ENCODE measurements at regions not wholly inside any gene's neighbourhood (a gene's known extent, or its start where the extent isn't known, plus 50 kb on each side); places are given as distances from the start of the nearest gene placed in this dataset.

DNA sequence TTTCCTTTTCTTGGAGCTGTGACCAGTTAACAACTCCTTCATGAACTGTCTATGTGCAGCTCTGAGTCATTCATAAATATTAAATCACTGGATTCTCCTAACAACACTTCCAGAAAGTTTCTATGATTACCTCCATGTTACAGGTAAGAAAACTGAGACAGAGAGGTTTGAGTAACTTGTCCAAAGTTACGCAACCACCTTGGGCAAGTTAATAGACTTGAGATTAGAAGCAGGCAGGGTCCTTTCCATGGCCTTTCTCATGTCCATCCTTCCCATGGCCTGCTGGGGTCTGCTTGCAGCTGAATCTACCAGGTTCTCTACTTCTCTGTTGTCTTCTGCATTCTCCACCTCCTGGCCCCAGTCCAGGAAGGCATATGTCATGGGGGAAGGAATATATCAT lies 648.8 kb upstream of the MKI67 start:
- Histone ChIP-seq H3K79me1 (replicated peaks; ENCODE audit: low read length, poor library complexity, severe bottlenecking) (no peaks in the 10 kb centered on the region), H3K4me3 (ENCODE audit: insufficient read depth in 1 of 2, low read depth in 1 of 2, low read length in 2 of 2) (no peak overlapping the region), H3K18ac (ENCODE audit: low read depth in 1 of 2, low read length in 2 of 2) (no peak overlapping the region), H3K23ac (ENCODE audit: low read length in 2 of 2) (no peak overlapping the region), H3K4ac (ENCODE audit: low read depth in 1 of 2, low read length in 2 of 2) (no peak overlapping the region), H3K14ac (ENCODE audit: low read length in 2 of 2) (no peak overlapping the region), H4K91ac (ENCODE audit: low read length) (no peak overlapping the region), H2AK5ac (ENCODE audit: low read length, severe bottlenecking) (no peak overlapping the region), H3K9me3 (ENCODE audit: control insufficient read depth, low read length) (no peaks in the 10 kb centered on the region), H3K4me1 (ENCODE audit: control insufficient read depth, insufficient read depth, low read depth, low read length) (no peaks in the 10 kb centered on the region), H4K8ac (ENCODE audit: low read length) (no peak overlapping the region), H3K9ac (ENCODE audit: low read length) (no peak overlapping the region), H3K36me3 (ENCODE audit: control insufficient read depth in 1 of 2, insufficient read depth in 2 of 2, low read depth in 1 of 2, low read length in 2 of 2) (no peaks in the 10 kb centered on the region), H2BK5ac (ENCODE audit: low read depth, low read length, poor library complexity, severe bottlenecking) (no peak overlapping the region), H3K27me3 (ENCODE audit: control insufficient read depth in 1 of 2, insufficient read depth in 1 of 2, low read length in 2 of 2) (peaks cover 0 to 2% of the 10 kb centered on the region in 2 experiments), H2BK120ac (ENCODE audit: low read depth, low read length) (no peak overlapping the region), H3K4me2 (ENCODE audit: low read length, poor library complexity, severe bottlenecking) (no peak overlapping the region), H2AFZ (ENCODE audit: low read depth, low read length) (no peak overlapping the region), H2BK15ac (ENCODE audit: low read depth, poor library complexity, severe bottlenecking) (no peak overlapping the region), H3K27ac (ENCODE audit: low read length, poor library complexity, severe bottlenecking) (no peak overlapping the region), H2BK12ac (ENCODE audit: low read length in 2 of 2) (no peak overlapping the region)
- no peak for DNase-seq
- 78% methylated on average over 1 of the region's 1 CpG for WGBS

DNA sequence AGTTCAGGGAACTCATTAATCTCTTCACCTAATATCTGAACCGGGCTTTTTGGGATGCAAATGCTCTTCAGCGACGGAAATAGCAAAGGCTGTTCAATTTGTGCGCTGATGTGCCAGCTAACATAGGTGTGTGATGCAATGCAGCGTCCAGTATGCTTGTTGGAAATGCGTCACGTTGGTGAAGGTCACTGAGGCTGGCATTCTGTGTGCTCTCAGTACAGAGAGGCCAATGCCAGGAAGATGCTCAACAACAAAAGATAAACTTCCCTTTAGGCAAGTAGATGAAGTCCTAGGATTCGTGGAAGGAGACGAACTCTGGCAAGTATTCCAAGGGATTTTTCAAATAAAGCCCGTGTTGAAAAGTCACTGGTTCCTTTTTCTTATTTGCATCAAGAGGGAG lies 649.5 kb upstream of the MKI67 start:
- Histone ChIP-seq H3K79me1 (replicated peaks; ENCODE audit: low read length, poor library complexity, severe bottlenecking) (no peaks in the 10 kb centered on the region), H2BK12ac (ENCODE audit: low read length in 2 of 2) (no peak overlapping the region), H4K91ac (ENCODE audit: low read length) (no peak overlapping the region), H3K27me3 (ENCODE audit: control insufficient read depth in 1 of 2, insufficient read depth in 1 of 2, low read length in 2 of 2) (peaks cover 0 to 6% of the 10 kb centered on the region in 2 experiments), H3K14ac (ENCODE audit: low read length in 2 of 2) (no peak overlapping the region), H3K4me2 (ENCODE audit: low read length, poor library complexity, severe bottlenecking) (no peak overlapping the region), H3K9ac (ENCODE audit: low read length) (no peak overlapping the region), H2AK5ac (ENCODE audit: low read length, severe bottlenecking) (no peak overlapping the region), H2BK120ac (ENCODE audit: low read depth, low read length) (no peak overlapping the region), H3K18ac (ENCODE audit: low read depth in 1 of 2, low read length in 2 of 2) (no peak overlapping the region), H3K36me3 (ENCODE audit: control insufficient read depth in 1 of 2, insufficient read depth in 2 of 2, low read depth in 1 of 2, low read length in 2 of 2) (no peaks in the 10 kb centered on the region), H3K4ac (ENCODE audit: low read depth in 1 of 2, low read length in 2 of 2) (no peak overlapping the region), H4K8ac (ENCODE audit: low read length) (no peak overlapping the region), H2BK5ac (ENCODE audit: low read depth, low read length, poor library complexity, severe bottlenecking) (no peak overlapping the region), H3K4me3 (ENCODE audit: insufficient read depth in 1 of 2, low read depth in 1 of 2, low read length in 2 of 2) (no peak overlapping the region), H3K9me3 (ENCODE audit: control insufficient read depth, low read length) (no peaks in the 10 kb centered on the region), H3K4me1 (ENCODE audit: control insufficient read depth, insufficient read depth, low read depth, low read length) (no peaks in the 10 kb centered on the region), H3K23ac (ENCODE audit: low read length in 2 of 2) (no peak overlapping the region), H2BK15ac (ENCODE audit: low read depth, poor library complexity, severe bottlenecking) (no peak overlapping the region), H3K27ac (ENCODE audit: low read length, poor library complexity, severe bottlenecking) (no peak overlapping the region), H2AFZ (ENCODE audit: low read depth, low read length) (no peak overlapping the region)
- DNase-seq = no peak
- 89% methylated on average over 10 of the region's 10 CpGs for WGBS

DNA sequence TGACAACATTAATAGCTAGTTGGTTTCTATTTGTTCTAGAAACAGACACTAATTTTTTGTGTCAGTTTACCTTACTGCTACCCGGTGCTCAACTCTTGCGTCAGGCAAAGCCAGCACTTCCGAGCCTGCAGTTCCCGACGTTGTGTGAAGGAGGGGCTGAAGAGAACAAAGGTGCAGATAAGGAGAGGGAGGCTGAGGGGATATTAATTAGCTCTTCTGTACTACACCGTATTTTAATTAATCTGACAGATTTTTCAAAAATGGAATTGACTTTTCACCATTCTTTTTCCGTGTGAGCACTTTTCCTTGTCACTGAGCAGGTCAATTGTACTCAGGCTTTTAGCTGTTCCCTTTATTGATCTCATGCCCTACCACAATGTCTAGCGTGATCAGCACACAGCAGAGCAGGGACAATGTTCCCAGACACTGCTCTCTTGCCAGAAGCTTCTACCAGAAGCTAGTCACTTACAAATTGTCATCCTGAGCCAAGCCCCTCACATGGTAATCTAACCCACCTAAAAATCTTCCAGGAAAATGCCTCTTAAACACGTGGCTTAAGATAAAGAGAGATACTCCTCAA lies 650.5 kb upstream of the MKI67 start:
- H3K36me3 ChIP-seq (ENCODE audit: control insufficient read depth in 1 of 2, insufficient read depth in 2 of 2, low read depth in 1 of 2, low read length in 2 of 2) = no peaks in the 10 kb centered on the region
- H2BK15ac ChIP-seq (ENCODE audit: low read depth, poor library complexity, severe bottlenecking) = no peak overlapping the region
- H3K14ac ChIP-seq (ENCODE audit: low read length in 2 of 2) = no peak overlapping the region
- no peak overlapping the region for H2BK120ac ChIP-seq (ENCODE audit: low read depth, low read length)
- H3K9ac ChIP-seq (ENCODE audit: low read length) = no peak overlapping the region
- peaks cover 0 to 6% of the 10 kb centered on the region in 2 experiments for H3K27me3 ChIP-seq (ENCODE audit: control insufficient read depth in 1 of 2, insufficient read depth in 1 of 2, low read length in 2 of 2)
- no peak for DNase-seq
- H3K9me3 ChIP-seq (ENCODE audit: control insufficient read depth, low read length) = no peaks in the 10 kb centered on the region
- no peak overlapping the region for H2BK12ac ChIP-seq (ENCODE audit: low read length in 2 of 2)
- H4K91ac ChIP-seq (ENCODE audit: low read length) = no peak overlapping the region
- no peaks in the 10 kb centered on the region for H3K4me1 ChIP-seq (ENCODE audit: control insufficient read depth, insufficient read depth, low read depth, low read length)
- no peak overlapping the region for H4K8ac ChIP-seq (ENCODE audit: low read length)
- H3K18ac ChIP-seq (ENCODE audit: low read depth in 1 of 2, low read length in 2 of 2) = no peak overlapping the region
- no peak overlapping the region for H2AK5ac ChIP-seq (ENCODE audit: low read length, severe bottlenecking)
- H3K4ac ChIP-seq (ENCODE audit: low read depth in 1 of 2, low read length in 2 of 2) = no peak overlapping the region
- H3K27ac ChIP-seq (ENCODE audit: low read length, poor library complexity, severe bottlenecking) = no peak overlapping the region
- H3K79me1 ChIP-seq (replicated peaks; ENCODE audit: low read length, poor library complexity, severe bottlenecking) = no peaks in the 10 kb centered on the region
- H2BK5ac ChIP-seq (ENCODE audit: low read depth, low read length, poor library complexity, severe bottlenecking) = no peak overlapping the region
- H3K4me2 ChIP-seq (ENCODE audit: low read length, poor library complexity, severe bottlenecking) = no peak overlapping the region
- 83% methylated on average over 8 of the region's 9 CpGs for WGBS
- H3K23ac ChIP-seq (ENCODE audit: low read length in 2 of 2) = no peak overlapping the region
- no peak overlapping the region for H2AFZ ChIP-seq (ENCODE audit: low read depth, low read length)
- no peak overlapping the region for H3K4me3 ChIP-seq (ENCODE audit: insufficient read depth in 1 of 2, low read depth in 1 of 2, low read length in 2 of 2)

DNA sequence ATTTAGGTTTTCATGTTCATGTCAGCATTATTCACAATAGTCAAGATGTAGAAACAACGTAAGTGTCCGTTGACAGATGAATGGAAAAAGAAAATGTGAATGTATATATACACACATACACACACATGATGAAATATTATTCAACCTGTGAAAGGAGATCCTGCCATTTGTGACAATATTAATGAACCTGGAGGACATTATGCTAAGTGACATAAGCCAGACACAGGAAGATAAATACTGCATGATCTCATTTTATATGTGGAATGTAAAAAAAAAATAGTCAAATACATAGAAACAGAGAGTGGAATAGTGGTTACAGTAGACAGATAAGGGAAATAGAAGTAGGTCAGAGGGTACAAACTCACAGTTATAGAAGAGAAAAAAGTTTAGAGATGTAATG lies 651.1 kb upstream of the MKI67 start:
- no peak overlapping the region for H3K9ac ChIP-seq (ENCODE audit: low read length)
- no peak overlapping the region for H3K23ac ChIP-seq (ENCODE audit: low read length in 2 of 2)
- no peak overlapping the region for H3K27ac ChIP-seq (ENCODE audit: low read length, poor library complexity, severe bottlenecking)
- no peak overlapping the region for H3K4ac ChIP-seq (ENCODE audit: low read depth in 1 of 2, low read length in 2 of 2)
- H3K79me1 ChIP-seq (replicated peaks; ENCODE audit: low read length, poor library complexity, severe bottlenecking) = no peaks in the 10 kb centered on the region
- no peak overlapping the region for H3K18ac ChIP-seq (ENCODE audit: low read depth in 1 of 2, low read length in 2 of 2)
- H3K4me3 ChIP-seq (ENCODE audit: insufficient read depth in 1 of 2, low read depth in 1 of 2, low read length in 2 of 2) = no peak overlapping the region
- H3K4me1 ChIP-seq (ENCODE audit: control insufficient read depth, insufficient read depth, low read depth, low read length) = no peaks in the 10 kb centered on the region
- H2AFZ ChIP-seq (ENCODE audit: low read depth, low read length) = no peak overlapping the region
- peaks cover 0 to 6% of the 10 kb centered on the region in 2 experiments for H3K27me3 ChIP-seq (ENCODE audit: control insufficient read depth in 1 of 2, insufficient read depth in 1 of 2, low read length in 2 of 2)
- H3K4me2 ChIP-seq (ENCODE audit: low read length, poor library complexity, severe bottlenecking) = no peak overlapping the region
- no peaks in the 10 kb centered on the region for H3K36me3 ChIP-seq (ENCODE audit: control insufficient read depth in 1 of 2, insufficient read depth in 2 of 2, low read depth in 1 of 2, low read length in 2 of 2)
- no peak overlapping the region for H2BK120ac ChIP-seq (ENCODE audit: low read depth, low read length)
- H4K8ac ChIP-seq (ENCODE audit: low read length) = no peak overlapping the region
- H3K14ac ChIP-seq (ENCODE audit: low read length in 2 of 2) = no peak overlapping the region
- no peak overlapping the region for H2BK15ac ChIP-seq (ENCODE audit: low read depth, poor library complexity, severe bottlenecking)
- WGBS = no CpG with 5 or more reads among the region's 2 CpGs
- no peak overlapping the region for H2BK12ac ChIP-seq (ENCODE audit: low read length in 2 of 2)
- no peak overlapping the region for H2BK5ac ChIP-seq (ENCODE audit: low read depth, low read length, poor library complexity, severe bottlenecking)
- no peak for DNase-seq
- H3K9me3 ChIP-seq (ENCODE audit: control insufficient read depth, low read length) = no peaks in the 10 kb centered on the region
- H4K91ac ChIP-seq (ENCODE audit: low read length) = no peak overlapping the region
- H2AK5ac ChIP-seq (ENCODE audit: low read length, severe bottlenecking) = no peak overlapping the region

All from mesenchymal stem cell (in vitro differentiated cells and primary cell).